ENCODE measurements at regions not wholly inside any gene's neighbourhood (a gene's known extent, or its start where the extent isn't known, plus 50 kb on each side); places are given as distances from the start of the nearest gene placed in this dataset.

DNA sequence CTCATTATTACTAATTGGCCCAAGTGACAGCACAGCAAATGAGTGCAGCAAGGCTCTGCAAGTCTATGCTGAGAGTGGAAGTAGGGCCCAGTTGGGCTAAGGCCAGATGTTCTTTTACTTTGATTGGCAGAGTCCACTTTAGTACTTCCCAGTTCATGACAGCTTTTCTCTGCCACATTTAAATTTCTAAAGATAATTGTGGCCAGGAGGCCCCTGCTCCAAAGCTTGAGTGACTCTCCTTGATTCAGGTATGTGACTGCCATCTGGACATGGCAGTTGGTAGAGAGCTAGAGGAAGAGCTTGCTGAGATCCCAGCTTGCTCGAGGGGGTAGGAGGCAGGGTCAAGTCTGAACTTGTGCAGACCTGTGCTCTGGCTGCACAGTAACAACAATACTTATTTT is 154.1 kb downstream of the CARTPT start:
- 0% methylated on average over 1 of the region's 1 CpG for WGBS (ENCODE audit: low lambda C conversion rate)
- Histone ChIP-seq H3K4me2 (ENCODE audit: low read depth, low read length) (no peak overlapping the region), H2AFZ (ENCODE audit: low read length) (no peak overlapping the region), H3K27ac (ENCODE audit: extremely low read length, insufficient read depth, low read length) (no peak overlapping the region), H3K4me1 (ENCODE audit: insufficient read depth, low read length) (no peaks in the 10 kb centered on the region), H3K4me3 (replicated peaks in 1 of 3; ENCODE audit: insufficient read depth in 1 of 3, low read depth in 2 of 3, low read length in 3 of 3) (no peak overlapping the region), H3K9me3 (ENCODE audit: low read length) (no peaks in the 10 kb centered on the region), H3K27me3 (ENCODE audit: control insufficient read depth in 1 of 2, insufficient read depth in 2 of 2, low read length in 2 of 2) (no peaks in the 10 kb centered on the region; a peak in 1 of 5 replicates), H3K36me3 (replicated peaks in 1 of 2; ENCODE audit: control insufficient read depth in 1 of 2, insufficient read depth in 2 of 2, low read length in 2 of 2) (no peaks in the 10 kb centered on the region), H3K79me2 (ENCODE audit: insufficient read depth, low read length) (no peaks in the 10 kb centered on the region), H3K9ac (ENCODE audit: insufficient read depth, low read depth, low read length) (no peak overlapping the region), H4K20me1 (ENCODE audit: insufficient read depth, low read length) (no peaks in the 10 kb centered on the region)
- intact Hi-C loops (cut with micrococcal nuclease; ENCODE audit: unreplicated experiment): no loop called here
- no TSS peak for BruUV-seq (replicated peaks)
- in situ Hi-C loops (cut with HindIII; ENCODE audit: extremely low pct_ligation_motif_present, low pct_unique_long_range_greater_than_20kb): no loop called here
- FAIRE-seq (no peak), ATAC-seq (no peak), DNase-seq (ENCODE audit: low spot score) (no peak)
- no peak for TF ChIP-seq ZBTB2 (CRISPR knock-in tag; IDR thresholded peaks at IDR 0.05; ENCODE audit: low read depth)
- TF ChIP-seq ZNF354B (CRISPR knock-in tag; IDR thresholded peaks at IDR 0.05): no peak
- TF ChIP-seq, protein P1, sequence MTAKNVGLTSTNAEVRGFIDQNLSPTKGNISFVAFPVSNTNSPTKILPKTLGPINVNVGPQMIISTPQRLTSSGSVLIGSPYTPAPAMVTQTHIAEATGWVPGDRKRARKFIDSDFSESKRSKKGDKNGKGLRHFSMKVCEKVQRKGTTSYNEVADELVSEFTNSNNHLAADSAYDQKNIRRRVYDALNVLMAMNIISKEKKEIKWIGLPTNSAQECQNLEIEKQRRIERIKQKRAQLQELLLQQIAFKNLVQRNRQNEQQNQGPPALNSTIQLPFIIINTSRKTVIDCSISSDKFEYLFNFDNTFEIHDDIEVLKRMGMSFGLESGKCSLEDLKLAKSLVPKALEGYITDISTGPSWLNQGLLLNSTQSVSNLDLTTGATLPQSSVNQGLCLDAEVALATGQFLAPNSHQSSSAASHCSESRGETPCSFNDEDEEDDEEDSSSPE (CRISPR knock-in tag; IDR thresholded peaks at IDR 0.05): no peak
- TF ChIP-seq TCF12 (IDR thresholded peaks at IDR 0.05): no peak
- no peak for TF ChIP-seq TCF12 (CRISPR knock-in tag; IDR thresholded peaks at IDR 0.05)
- no peak for TF ChIP-seq ZBTB20 (CRISPR knock-in tag; IDR thresholded peaks at IDR 0.05; ENCODE audit: borderline replicate concordance, low read depth)
- no peak for TF ChIP-seq ZNF367 (CRISPR knock-in tag; IDR thresholded peaks at IDR 0.05; ENCODE audit: borderline replicate concordance)
- TF ChIP-seq SCMH1 (CRISPR knock-in tag; IDR thresholded peaks at IDR 0.05; ENCODE audit: borderline replicate concordance): no peak
- TF ChIP-seq ZSCAN12 (CRISPR knock-in tag; IDR thresholded peaks at IDR 0.05): no peak
- TF ChIP-seq ARID4A (CRISPR knock-in tag; IDR thresholded peaks at IDR 0.05; ENCODE audit: borderline replicate concordance): no peak
- TF ChIP-seq ZNF225 (CRISPR knock-in tag; IDR thresholded peaks at IDR 0.05): no peak
- TF ChIP-seq HDAC6 (IDR thresholded peaks at IDR 0.05; ENCODE audit: low read depth, low read length): no peak
- no peak for TF ChIP-seq ZNF326 (CRISPR knock-in tag; IDR thresholded peaks at IDR 0.05; ENCODE audit: borderline replicate concordance)
- no peak for TF ChIP-seq SP1 (IDR thresholded peaks at IDR 0.05)
- no peak for TF ChIP-seq SP1 (CRISPR knock-in tag; IDR thresholded peaks at IDR 0.05)
- TF ChIP-seq ATRX (CRISPR knock-in tag; IDR thresholded peaks at IDR 0.05; ENCODE audit: borderline replicate concordance): no peak
- POLR2A ChIA-PET: no interaction called here
- CTCF ChIA-PET (ENCODE audit: low intra/inter-chr PET ratio, low total read pairs): no interaction called here
